Nephron (organoid): ENCODE measurements at regions not wholly inside any gene's neighbourhood (a gene's known extent, or its start where the extent isn't known, plus 50 kb on each side); places are given as distances from the start of the nearest gene placed in this dataset.

Source experiments
- H3K27ac Mint-ChIP-seq, 3 experiments: 2 replicates each; pipeline ENCODE4 v1.8.0; 2020; ENCODE audit warnings: mixed read lengths in 3 of 3, mild to moderate bottlenecking in 2 of 3, moderate library complexity in 1 of 3
- H3K27me3 Mint-ChIP-seq: 2 replicates; pipeline ENCODE4 v1.8.0; 2021; ENCODE audit warnings: low read depth, mild to moderate bottlenecking, moderate library complexity, mixed read lengths
- H3K36me3 Mint-ChIP-seq: 2 replicates; pipeline ENCODE4 v1.8.0; 2020; ENCODE audit warnings: low read depth, mixed read lengths
- H3K4me1 Mint-ChIP-seq: 2 replicates; pipeline ENCODE4 v1.8.0; 2020; ENCODE audit warnings: mixed read lengths
- H3K4me3 Mint-ChIP-seq, 3 experiments: 2 replicates each; pipeline ENCODE4 v1.8.0; 2020; ENCODE audit warnings: mild to moderate bottlenecking in 3 of 3, mixed read lengths in 3 of 3, moderate library complexity in 2 of 3
- H3K9me3 Mint-ChIP-seq: 2 replicates; pipeline ENCODE4 v1.8.0; 2020; ENCODE audit warnings: mixed read lengths
- TF ChIP-seq, protein P1 (sequence below), 3 experiments: fragments of 200-600 bp; sonication (generic); IDR thresholded peaks; one replicate each; pipeline ENCODE4 v1.5.0; 2021; ENCODE audit warnings: antibody characterized with exemption in 3 of 3; ENCODE audit not compliant: unreplicated experiment in 3 of 3

GRCh38 chr15:46591462-46591861 lies 956.6 kb downstream of the SQOR start:
- H3K27ac Mint-ChIP-seq: no peak overlapping the region
- no peaks in the 10 kb centered on the region for H3K27me3 Mint-ChIP-seq
- H3K4me1 Mint-ChIP-seq: no peaks in the 10 kb centered on the region
- no peaks in the 10 kb centered on the region for H3K36me3 Mint-ChIP-seq
- no peak overlapping the region for H3K4me3 Mint-ChIP-seq
- peaks cover 7% of the 10 kb centered on the region for H3K9me3 Mint-ChIP-seq
- TF ChIP-seq, protein P1, sequence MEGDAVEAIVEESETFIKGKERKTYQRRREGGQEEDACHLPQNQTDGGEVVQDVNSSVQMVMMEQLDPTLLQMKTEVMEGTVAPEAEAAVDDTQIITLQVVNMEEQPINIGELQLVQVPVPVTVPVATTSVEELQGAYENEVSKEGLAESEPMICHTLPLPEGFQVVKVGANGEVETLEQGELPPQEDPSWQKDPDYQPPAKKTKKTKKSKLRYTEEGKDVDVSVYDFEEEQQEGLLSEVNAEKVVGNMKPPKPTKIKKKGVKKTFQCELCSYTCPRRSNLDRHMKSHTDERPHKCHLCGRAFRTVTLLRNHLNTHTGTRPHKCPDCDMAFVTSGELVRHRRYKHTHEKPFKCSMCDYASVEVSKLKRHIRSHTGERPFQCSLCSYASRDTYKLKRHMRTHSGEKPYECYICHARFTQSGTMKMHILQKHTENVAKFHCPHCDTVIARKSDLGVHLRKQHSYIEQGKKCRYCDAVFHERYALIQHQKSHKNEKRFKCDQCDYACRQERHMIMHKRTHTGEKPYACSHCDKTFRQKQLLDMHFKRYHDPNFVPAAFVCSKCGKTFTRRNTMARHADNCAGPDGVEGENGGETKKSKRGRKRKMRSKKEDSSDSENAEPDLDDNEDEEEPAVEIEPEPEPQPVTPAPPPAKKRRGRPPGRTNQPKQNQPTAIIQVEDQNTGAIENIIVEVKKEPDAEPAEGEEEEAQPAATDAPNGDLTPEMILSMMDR (IDR thresholded peaks at IDR 0.05; ENCODE audit: unreplicated experiment in 3 of 3): no peak

GRCh38 chr15:46595016-46595415 lies 960.2 kb downstream of the SQOR start:
- H3K36me3 Mint-ChIP-seq: no peaks in the 10 kb centered on the region
- H3K27me3 Mint-ChIP-seq: no peaks in the 10 kb centered on the region
- H3K27ac Mint-ChIP-seq: no peak overlapping the region
- TF ChIP-seq, protein P1 (IDR thresholded peaks at IDR 0.05; ENCODE audit: unreplicated experiment in 3 of 3): no peak
- H3K4me3 Mint-ChIP-seq: no peak overlapping the region
- H3K4me1 Mint-ChIP-seq: no peaks in the 10 kb centered on the region
- H3K9me3 Mint-ChIP-seq: peaks cover 4% of the 10 kb centered on the region

GRCh38 chr15:46607077-46607476 lies 972.2 kb downstream of the SQOR start:
- H3K36me3 Mint-ChIP-seq: no peaks in the 10 kb centered on the region
- peaks cover 6% of the 10 kb centered on the region for H3K4me1 Mint-ChIP-seq
- H3K9me3 Mint-ChIP-seq: no peaks in the 10 kb centered on the region
- no peaks in the 10 kb centered on the region for H3K27me3 Mint-ChIP-seq
- TF ChIP-seq, protein P1 (IDR thresholded peaks at IDR 0.05; ENCODE audit: unreplicated experiment in 3 of 3): no peak
- H3K4me3 Mint-ChIP-seq: no peak overlapping the region
- H3K27ac Mint-ChIP-seq: no peak overlapping the region

- TF ChIP-seq, protein P1 (IDR thresholded peaks at IDR 0.05; ENCODE audit: unreplicated experiment in 3 of 3): no peak
- Mint-ChIP-seq H3K4me3 (no peak overlapping the region), H3K27ac (no peak overlapping the region), H3K36me3 (no peaks in the 10 kb centered on the region), H3K9me3 (peaks cover 3% of the 10 kb centered on the region), H3K4me1 (no peaks in the 10 kb centered on the region), H3K27me3 (peaks cover under 1% of the 10 kb centered on the region)
Measured at GRCh38 chr15:46616033-46616432, 981.2 kb downstream of the SQOR start.

- no peaks in the 10 kb centered on the region for H3K4me1 Mint-ChIP-seq
- H3K27ac Mint-ChIP-seq: no peak overlapping the region
Measured at GRCh38 chr15:46617507-46617906, 982.7 kb downstream of the SQOR start.

GRCh38 chr15:46618984-46619383 lies 984.2 kb downstream of the SQOR start:
- Mint-ChIP-seq H3K27ac (no peak overlapping the region), H3K27me3 (peaks cover 3% of the 10 kb centered on the region), H3K9me3 (peaks cover 3% of the 10 kb centered on the region), H3K4me3 (no peak overlapping the region), H3K4me1 (no peaks in the 10 kb centered on the region), H3K36me3 (no peaks in the 10 kb centered on the region)
- TF ChIP-seq, protein P1 (IDR thresholded peaks at IDR 0.05; ENCODE audit: unreplicated experiment in 3 of 3): no peak

More at GRCh38 chr15:46617507-46617906, 982.7 kb downstream of the SQOR start:
- Mint-ChIP-seq H3K27me3 (peaks cover 3% of the 10 kb centered on the region), H3K9me3 (peaks cover 3% of the 10 kb centered on the region), H3K4me3 (no peak overlapping the region), H3K36me3 (no peaks in the 10 kb centered on the region)
- TF ChIP-seq, protein P1 (IDR thresholded peaks at IDR 0.05; ENCODE audit: unreplicated experiment in 3 of 3): no peak
